Urinary bladder (tissue), 3 donors: ENCODE measurements at regions not wholly inside any gene's neighbourhood (a gene's known extent, or its start where the extent isn't known, plus 50 kb on each side); places are given as distances from the start of the nearest gene placed in this dataset.

ENCODE experiments used
- DNase-seq: peaks from one replicate; pipeline ENCODE4 v3.0.0-alpha.2; 2015; ENCODE audit errors: extremely low spot score
- H3K27ac ChIP-seq: one replicate; pipeline ENCODE4 v1.5.1; 2013; ENCODE audit warnings: low read depth, mild to moderate bottlenecking, moderate library complexity
- H3K36me3 ChIP-seq: one replicate; pipeline ENCODE4 v1.6.1; 2013; ENCODE audit warnings: mild to moderate bottlenecking, moderate library complexity; ENCODE audit not compliant: insufficient read depth
- H3K4me1 ChIP-seq: one replicate; pipeline ENCODE4 v1.6.1; 2013; ENCODE audit warnings: mild to moderate bottlenecking, moderate library complexity; ENCODE audit not compliant: insufficient read depth
- H3K4me3 ChIP-seq: one replicate; pipeline ENCODE4 v1.5.1; 2013; ENCODE audit warnings: low read depth, low read length
- WGBS: extraction: QIAGEN DNeasy Blood & Tissue Kit; methylation state at CpG from one replicate; pipeline ENCODE4 v1.1.7; 2013; 5-methylcytosine and 5-hydroxymethylcytosine counted together
- donor health status: healthy with polysubstance abuse.
- donor health status: healthy.

GRCh38 chr11:10927538-10927937 lies 69.7 kb upstream of the ZBED5 start:
- WGBS: 58% methylated on average over 1 of the region's 1 CpG
- H3K4me1 ChIP-seq: no peaks in the 10 kb centered on the region
- no peaks in the 10 kb centered on the region for H3K36me3 ChIP-seq
- H3K27ac ChIP-seq: peak overlapping the region; percentile 2
- DNase-seq: no peak
- no peak overlapping the region for H3K4me3 ChIP-seq

GRCh38 chr11:10926801-10927211 lies 69.0 kb upstream of the ZBED5 start:
- no peak for DNase-seq
- Histone ChIP-seq H3K4me1 (no peaks in the 10 kb centered on the region), H3K36me3 (no peaks in the 10 kb centered on the region), H3K27ac (no peak overlapping the region), H3K4me3 (no peak overlapping the region)

- H3K4me1 ChIP-seq: no peaks in the 10 kb centered on the region
- no peak for DNase-seq
- no peak overlapping the region for H3K27ac ChIP-seq
- 92% methylated on average over 6 of the region's 6 CpGs for WGBS
- H3K36me3 ChIP-seq: no peaks in the 10 kb centered on the region
- no peak overlapping the region for H3K4me3 ChIP-seq
These were observed 67.5 kb upstream of the ZBED5 start for GRCh38 chr11:10925149-10925926.

GRCh38 chr11:10923882-10924281 lies 66.0 kb upstream of the ZBED5 start:
- Histone ChIP-seq H3K4me1 (no peaks in the 10 kb centered on the region), H3K36me3 (no peaks in the 10 kb centered on the region), H3K4me3 (no peak overlapping the region), H3K27ac (no peak overlapping the region)
- DNase-seq: no peak

- no peak for DNase-seq
- H3K27ac ChIP-seq: no peak overlapping the region
- no peak overlapping the region for H3K4me3 ChIP-seq
- H3K4me1 ChIP-seq: no peaks in the 10 kb centered on the region
- no peaks in the 10 kb centered on the region for H3K36me3 ChIP-seq
- WGBS: 42% methylated on average over 1 of the region's 1 CpG
These were observed 65.0 kb upstream of the ZBED5 start for GRCh38 chr11:10922892-10923291.

- H3K4me3 ChIP-seq: no peak overlapping the region
- no peaks in the 10 kb centered on the region for H3K4me1 ChIP-seq
- H3K36me3 ChIP-seq: no peaks in the 10 kb centered on the region
- no peak overlapping the region for H3K27ac ChIP-seq
- no peak for DNase-seq
These were observed 63.0 kb upstream of the ZBED5 start for GRCh38 chr11:10920875-10921274.

GRCh38 chr11:10920205-10920604 lies 62.4 kb upstream of the ZBED5 start:
- DNase-seq: no peak
- no peak overlapping the region for H3K4me3 ChIP-seq
- no peaks in the 10 kb centered on the region for H3K36me3 ChIP-seq
- WGBS: 35% methylated on average over 1 of the region's 1 CpG
- H3K4me1 ChIP-seq: no peaks in the 10 kb centered on the region
- no peak overlapping the region for H3K27ac ChIP-seq

- WGBS: 58% methylated on average over 1 of the region's 1 CpG
These were observed 60.8 kb upstream of the ZBED5 start for GRCh38 chr11:10918698-10919097.

GRCh38 chr11:10918275-10918674 lies 60.4 kb upstream of the ZBED5 start:
- Histone ChIP-seq H3K4me1 (no peaks in the 10 kb centered on the region), H3K4me3 (no peak overlapping the region), H3K27ac (no peak overlapping the region), H3K36me3 (no peaks in the 10 kb centered on the region)
- no peak for DNase-seq
- WGBS: 84% methylated on average over 1 of the region's 1 CpG

More at GRCh38 chr11:10918698-10919097, 60.8 kb upstream of the ZBED5 start:
- Histone ChIP-seq H3K27ac (no peak overlapping the region), H3K4me3 (no peak overlapping the region), H3K36me3 (no peaks in the 10 kb centered on the region), H3K4me1 (no peaks in the 10 kb centered on the region)
- no peak for DNase-seq

GRCh38 chr11:10917802-10918201 lies 59.9 kb upstream of the ZBED5 start:
- no peak for DNase-seq
- no peaks in the 10 kb centered on the region for H3K4me1 ChIP-seq
- 98% methylated on average over 1 of the region's 1 CpG for WGBS
- no peak overlapping the region for H3K4me3 ChIP-seq
- no peak overlapping the region for H3K27ac ChIP-seq
- no peaks in the 10 kb centered on the region for H3K36me3 ChIP-seq

- Histone ChIP-seq H3K4me1 (no peaks in the 10 kb centered on the region), H3K36me3 (no peaks in the 10 kb centered on the region), H3K27ac (no peak overlapping the region), H3K4me3 (no peak overlapping the region)
- DNase-seq: no peak
- WGBS: 0% methylated on average over 1 of the region's 1 CpG
These were observed 58.8 kb upstream of the ZBED5 start for GRCh38 chr11:10916665-10917064.

GRCh38 chr11:10914050-10914449 lies 56.2 kb upstream of the ZBED5 start:
- Histone ChIP-seq H3K36me3 (no peaks in the 10 kb centered on the region), H3K27ac (no peak overlapping the region), H3K4me3 (no peak overlapping the region), H3K4me1 (no peaks in the 10 kb centered on the region)
- DNase-seq: no peak
- WGBS: 90% methylated on average over 2 of the region's 2 CpGs

- 78% methylated on average over 1 of the region's 1 CpG for WGBS
- Histone ChIP-seq H3K4me1 (no peaks in the 10 kb centered on the region), H3K36me3 (no peaks in the 10 kb centered on the region), H3K4me3 (no peak overlapping the region), H3K27ac (no peak overlapping the region)
- no peak for DNase-seq
These were observed 55.2 kb upstream of the ZBED5 start for GRCh38 chr11:10913075-10913474.

GRCh38 chr11:10911907-10912306 lies 54.1 kb upstream of the ZBED5 start:
- Histone ChIP-seq H3K27ac (no peak overlapping the region), H3K36me3 (no peaks in the 10 kb centered on the region), H3K4me3 (no peak overlapping the region), H3K4me1 (no peaks in the 10 kb centered on the region)
- DNase-seq: no peak
- 57% methylated on average over 7 of the region's 7 CpGs for WGBS
